Activated CD4-positive, alpha-beta T cell treated with anti-CD3 and anti-CD28 coated beads, Interleukin-2, Interleukin-6, amounts not matched to agents 100 ng/mL and 50 ng/mL, durations not matched to agents 16 hours and 8 hours (primary cell): ENCODE measurements at regions not wholly inside any gene's neighbourhood (a gene's known extent, or its start where the extent isn't known, plus 50 kb on each side); places are given as distances from the start of the nearest gene placed in this dataset.

Experiments used
- DNase-seq: peaks from one replicate; pipeline ENCODE4 v3.0.0-alpha.2; 2020

DNA sequence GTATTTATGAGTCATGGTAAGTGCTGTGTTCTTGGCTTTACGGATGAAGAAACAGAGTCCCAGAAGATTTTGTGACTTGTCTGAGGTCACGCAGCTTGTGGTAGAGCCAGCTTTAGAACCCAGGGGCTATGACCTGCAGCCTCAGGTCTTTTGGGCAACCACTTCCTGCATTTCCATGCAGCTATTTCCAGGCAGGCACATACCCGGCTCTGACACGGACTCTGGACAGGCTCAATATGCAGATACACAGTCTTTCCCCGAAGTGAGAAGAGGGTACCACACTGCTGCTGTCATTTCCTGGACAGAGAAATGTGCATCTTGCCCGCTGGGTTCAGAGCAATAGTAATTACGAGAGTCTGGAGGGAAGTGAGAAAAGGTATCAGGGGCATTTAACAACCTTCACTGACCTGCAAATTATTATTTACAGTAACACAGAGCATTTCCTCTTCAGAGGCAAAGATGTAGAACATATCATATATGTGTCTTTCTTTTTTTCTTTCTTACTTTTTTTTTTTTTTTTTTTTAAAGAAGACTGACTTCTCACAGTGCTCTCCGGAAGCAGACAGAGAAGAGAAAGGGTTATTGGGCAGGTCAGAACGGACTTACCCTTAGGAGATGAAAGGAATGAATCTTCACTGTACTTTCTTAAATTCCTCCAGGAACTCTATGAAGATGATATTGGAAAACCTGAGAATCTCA is 185.1 kb downstream of the CLIC5 start:
- DNase-seq = peak; percentile 91

DNA sequence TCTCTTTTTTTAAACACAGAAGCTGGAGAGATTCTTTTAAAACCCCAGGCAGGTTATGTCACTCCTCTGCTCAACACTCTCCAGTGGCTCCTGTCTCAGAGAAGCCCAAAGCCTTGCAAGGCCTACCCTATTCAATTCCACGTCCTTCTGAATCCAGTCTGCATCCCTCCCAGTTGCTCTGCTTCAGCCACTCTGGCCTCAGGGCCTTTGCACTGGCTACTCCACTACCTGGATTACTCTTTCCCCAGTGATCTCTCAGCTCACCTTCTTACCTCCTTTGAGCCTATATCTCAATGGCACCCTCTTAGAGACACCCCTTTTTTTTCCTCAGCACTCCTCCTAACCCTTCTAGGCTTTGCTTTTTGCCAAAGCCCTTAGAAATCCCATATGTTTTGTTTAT is 185.8 kb downstream of the CLIC5 start:
- DNase-seq = no peak

DNA sequence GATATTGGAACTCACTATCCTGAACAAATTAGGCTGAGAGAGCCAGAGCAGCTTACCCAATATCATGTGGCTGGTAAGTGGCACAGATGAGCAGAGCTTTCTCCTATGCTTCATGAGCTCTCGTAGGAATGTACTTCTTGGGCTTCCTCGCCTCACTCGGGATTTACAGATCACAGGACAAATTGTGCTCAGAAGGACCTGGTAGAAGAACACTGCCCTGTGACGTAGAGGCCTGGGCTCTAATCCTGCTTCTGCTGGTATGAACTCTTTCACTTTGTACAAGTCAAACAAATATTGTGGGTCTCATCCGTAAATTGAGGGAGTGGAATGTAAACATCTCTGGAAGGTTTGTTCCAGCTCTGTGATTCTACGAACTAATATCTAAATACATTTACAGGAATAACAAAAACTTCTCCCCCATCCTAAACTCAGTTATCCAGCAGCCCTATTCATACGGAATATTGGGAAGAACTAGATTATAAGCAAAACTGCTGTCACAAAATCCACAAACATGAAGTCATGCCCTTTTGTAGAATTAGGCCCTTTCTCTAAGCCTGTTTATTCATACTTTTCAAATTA is 187.6 kb downstream of the CLIC5 start:
- DNase-seq = no peak

DNA sequence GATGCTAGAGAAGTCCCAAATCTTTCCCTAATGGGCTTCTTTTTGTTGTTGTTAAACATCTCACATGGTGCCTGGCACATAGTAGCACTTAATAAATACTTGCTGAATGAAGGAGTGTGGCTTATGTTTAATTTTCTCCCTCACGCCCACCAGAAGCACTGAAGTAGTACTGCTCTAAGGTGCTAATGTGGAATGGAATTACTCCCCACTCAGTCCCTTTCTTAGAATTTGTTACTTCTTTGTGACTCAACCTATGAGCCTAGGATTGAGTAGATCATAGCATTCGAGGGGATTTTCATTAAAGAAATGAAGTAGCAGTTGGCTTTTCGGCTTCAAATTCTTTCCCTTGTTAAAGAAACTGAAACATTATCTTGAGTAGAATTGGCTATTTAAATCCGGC is 192.8 kb downstream of the CLIC5 start:
- DNase-seq = peak; percentile 52

DNA sequence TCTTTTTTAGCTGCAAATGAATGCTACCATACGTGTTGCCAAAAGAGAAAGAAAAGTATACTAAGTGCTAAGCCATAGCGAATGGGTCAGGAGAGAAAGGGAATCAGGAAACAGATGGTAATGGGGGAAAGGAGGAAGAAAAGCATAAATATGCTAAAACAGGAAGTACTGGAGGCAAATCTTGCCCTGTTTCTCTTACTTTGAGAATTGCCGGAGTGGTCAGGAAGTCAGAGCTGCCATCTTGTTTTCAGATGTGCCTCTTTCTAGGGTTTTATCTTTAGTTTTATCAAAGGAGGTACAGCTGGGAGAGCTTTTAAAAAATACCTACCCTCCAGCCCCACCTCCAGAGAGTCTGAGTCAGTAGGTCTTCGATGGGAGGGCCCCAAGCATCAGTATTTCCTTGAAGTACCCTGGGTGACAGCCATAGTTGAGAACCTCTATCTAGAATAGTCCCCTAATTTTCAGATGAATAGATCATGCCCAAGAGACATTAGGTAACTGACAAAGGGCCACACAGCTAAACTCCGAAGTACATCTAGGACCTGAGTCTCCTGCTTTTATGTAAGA is 193.3 kb downstream of the CLIC5 start:
- peak; percentile 67 for DNase-seq

DNA sequence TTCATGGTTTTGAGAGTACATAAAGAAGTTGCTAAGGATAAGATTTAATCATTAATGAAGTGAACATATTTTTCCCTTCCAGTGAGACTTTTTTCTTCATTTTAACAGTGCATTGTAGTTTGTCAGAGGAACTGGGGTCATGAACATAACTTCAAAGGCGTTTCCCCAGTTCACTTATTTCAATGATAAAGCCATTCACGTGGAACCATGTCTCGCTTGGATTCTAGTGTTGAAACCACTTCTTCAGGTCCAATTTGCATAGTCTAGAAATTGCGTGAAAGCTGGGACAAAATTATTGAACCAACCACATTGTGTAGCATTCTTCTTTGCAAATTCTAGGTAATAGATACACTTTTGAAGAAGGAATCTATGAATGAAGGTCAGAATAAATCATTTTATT is 197.0 kb downstream of the CLIC5 start:
- DNase-seq = no peak

DNA sequence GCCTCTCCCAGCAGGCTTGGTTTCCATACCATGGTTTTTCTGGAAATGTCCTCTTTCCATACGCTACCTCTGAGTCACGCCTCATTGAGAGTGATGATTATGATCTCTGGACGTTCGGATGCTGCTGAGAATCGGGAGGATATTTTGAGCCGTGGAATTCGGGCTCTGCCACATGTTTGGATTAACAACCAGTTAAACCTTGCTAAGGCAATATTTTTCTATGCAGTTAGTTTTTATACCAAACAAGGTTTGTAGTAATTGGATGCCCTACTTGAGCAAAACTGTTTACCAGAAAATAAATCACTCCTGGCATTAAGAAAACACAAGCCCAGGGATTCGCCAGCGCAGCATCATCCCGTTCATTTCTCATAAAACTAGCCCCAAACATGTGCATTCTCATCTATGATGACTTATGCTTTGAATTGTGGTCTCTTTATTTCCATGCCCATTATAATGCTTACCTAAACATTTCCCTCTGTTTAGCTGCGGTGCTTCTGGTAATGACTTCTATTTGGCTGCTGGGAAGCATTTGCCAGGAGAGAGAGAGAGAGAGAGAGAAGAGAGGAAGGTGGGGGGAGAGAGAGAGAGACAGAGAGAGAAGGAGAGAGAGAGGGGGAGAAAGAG is 198.9 kb downstream of the CLIC5 start:
- DNase-seq = no peak

DNA sequence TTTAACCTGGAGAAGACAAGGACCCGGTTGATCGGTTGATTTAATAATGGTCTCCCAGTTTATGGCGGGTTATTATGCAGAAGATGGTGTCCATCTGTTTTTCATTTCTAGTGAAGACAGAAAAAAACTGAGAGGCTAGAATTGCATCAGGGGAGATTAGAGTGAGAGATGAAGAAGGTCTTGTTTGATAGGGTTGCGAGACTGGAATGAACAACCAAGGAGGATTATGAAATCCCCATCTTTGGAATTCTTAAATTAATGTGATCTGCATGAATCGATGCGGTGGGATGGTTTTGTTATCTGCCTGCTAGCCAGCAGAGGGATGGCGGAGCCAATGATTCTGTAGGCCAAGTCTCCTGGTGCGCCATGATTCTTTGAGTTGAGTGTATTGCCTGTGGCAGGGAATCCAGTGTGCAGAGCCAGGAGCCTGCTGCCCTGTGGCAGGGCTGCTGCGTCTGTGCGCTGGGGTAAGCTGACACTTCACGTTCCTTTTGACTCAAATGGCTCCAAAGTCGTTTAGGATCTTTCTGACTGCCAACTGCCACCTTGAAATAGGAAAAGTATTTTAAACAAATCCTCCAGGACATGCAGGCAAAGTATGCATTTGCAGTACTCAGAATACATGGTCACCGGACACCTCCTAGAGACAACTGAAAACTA is 200.1 kb downstream of the CLIC5 start:
- DNase-seq = no peak

DNA sequence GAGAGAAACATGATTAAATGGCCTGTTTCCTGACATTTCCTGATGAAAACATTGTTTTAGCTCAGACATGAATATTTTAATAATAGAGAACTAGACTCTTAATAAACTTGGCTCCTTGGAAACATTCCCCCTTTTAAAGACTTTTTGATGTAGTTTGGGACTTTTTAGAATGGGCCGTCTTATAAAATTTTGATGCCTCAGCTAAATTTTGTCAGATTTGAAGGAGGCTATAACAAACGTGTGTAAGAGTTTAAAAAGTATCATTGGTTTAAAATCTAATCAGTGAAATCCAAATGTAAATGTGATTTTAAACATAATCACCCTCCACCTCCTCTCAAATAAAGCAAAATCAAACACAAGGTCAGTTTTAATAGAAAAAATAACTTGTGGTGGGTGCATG is 200.9 kb downstream of the CLIC5 start:
- DNase-seq = no peak

DNA sequence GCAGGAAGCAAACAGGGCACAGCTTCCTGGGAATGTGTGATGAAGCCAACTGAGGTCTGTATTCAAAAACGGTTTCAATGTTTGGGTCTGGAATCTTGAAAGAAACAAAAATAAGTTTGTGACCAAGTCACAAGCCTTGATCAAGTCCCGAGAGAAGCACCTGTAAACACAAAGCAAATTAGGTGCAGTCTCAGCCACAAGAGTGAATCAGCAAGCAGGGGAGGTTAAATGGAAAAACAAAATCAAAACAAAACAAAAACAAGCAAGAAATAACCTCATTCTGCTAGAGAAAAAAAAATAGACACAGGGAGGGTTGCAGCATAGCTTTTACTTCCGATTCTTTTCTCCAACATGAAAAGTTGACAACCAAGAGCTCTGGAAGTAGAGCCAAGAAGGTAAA is 201.7 kb downstream of the CLIC5 start:
- DNase-seq = no peak

DNA sequence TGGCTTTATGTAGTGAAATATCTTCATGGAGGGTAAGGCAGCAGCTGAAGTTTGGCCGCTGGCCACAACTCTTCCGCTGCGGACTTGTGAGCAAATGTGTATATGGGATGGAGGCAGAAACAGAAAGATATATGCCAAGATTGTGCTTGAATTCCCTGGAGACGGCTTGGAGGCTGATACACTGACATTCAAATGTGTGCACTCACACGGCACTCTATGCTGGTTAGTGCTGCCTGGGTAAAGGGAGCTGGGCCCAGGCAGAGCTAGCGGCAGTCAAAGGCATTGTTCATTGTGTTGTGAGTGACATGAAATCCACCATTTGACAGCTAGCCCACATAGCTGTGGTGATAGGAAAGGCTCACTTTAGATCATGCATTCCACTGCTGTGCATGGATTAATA is 202.7 kb downstream of the CLIC5 start:
- no peak for DNase-seq

DNA sequence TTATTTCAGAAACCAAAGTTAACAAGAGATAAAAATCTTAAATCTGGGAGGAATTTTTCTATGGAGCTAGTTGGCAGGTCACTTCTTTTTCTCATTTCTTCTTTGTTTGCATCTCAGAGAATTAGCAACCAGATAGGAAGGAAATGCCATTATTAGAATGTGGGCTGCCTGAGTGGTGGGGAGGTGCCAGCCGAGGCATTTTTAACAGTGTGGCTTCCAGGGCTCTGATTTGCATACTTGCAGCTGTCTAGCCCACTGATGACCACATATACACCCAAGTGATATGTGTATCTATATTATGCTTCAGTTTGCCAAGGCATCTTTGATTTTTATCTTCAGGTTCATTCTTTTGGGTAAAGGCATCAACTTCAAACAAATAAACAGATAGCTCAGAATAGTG is 206.7 kb downstream of the CLIC5 start:
- no peak for DNase-seq

DNA sequence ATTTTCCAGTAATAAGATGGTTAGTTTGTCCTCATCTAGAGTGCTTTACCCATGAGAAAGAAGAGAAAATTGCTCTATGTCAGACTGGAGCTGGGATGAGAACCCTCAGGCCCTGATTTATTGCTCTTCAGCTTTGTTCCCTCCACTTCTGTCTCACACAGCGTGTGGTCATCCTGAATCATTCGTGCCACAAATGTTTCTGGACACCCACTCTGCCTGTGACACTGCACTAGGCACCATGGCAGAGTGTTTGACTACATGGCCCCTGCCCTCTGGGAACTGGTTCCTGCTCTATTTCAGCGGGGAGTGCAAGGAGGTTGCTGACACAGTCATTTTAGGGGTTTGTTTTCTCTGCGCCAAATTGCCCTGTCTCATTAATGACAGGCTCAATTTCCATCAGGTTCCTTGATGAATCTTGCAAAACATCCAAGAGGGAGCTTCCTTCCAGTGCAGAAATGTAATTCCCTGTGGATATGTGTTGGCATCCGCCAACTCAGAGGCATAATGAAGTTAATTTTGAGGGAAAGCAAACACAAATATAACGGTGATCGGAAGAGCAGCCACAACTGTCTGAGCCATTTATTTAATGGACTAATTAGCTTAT is 207.5 kb downstream of the CLIC5 start:
- no peak for DNase-seq

DNA sequence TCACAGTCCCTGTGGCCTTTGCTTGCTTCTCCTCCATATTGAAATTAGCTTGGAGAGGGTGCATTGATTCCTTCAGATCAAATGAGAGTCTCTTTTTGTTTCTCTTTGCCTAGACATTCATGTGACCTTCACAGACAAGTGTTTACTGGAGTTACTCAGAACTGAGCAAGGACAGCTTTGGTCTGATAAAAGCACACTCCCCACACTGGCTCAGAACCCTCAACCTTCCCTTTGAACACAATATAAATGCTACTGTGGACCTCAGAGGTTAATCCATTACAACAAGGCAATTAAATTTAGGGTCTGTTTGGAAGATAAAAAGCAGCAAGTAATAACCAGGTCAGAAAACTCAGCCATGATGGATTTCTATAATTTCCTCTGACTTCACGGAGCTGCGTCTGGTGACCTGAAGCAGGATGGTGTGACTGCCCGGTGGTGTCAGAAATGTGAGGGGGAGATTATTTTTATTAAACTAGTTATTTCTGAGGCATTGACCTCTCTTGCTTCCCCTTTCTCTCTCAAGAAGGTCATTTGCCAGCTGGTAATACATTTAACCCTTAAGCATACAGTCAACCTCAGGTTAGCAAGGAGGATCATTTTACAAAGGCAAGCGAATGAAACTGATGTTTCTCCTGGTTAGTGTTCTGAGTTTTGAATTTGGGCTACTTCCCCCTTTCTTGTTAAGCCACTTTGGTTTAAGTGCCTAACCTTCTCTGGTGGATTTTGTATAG is 208.2 kb downstream of the CLIC5 start:
- DNase-seq = no peak

DNA sequence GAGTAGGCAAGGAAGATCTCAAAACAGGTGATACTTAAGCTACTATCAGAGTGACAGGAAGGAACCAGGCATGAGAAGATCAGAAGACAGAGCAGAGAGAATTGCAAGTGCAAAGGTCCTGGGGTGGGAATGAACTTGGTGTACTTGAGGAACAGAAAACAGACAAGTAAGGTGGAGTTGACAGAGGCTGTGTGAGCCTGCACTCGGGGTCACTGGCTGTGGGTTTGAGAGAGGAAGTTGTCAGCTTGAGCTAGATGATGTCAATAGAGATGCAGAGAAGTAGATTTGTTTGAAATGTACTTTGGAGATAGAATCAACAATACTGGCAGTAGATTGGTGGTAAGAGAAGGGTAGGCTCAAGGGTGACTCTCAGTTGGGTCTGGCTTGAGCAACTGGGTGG is 209.5 kb downstream of the CLIC5 start:
- DNase-seq = no peak

DNA sequence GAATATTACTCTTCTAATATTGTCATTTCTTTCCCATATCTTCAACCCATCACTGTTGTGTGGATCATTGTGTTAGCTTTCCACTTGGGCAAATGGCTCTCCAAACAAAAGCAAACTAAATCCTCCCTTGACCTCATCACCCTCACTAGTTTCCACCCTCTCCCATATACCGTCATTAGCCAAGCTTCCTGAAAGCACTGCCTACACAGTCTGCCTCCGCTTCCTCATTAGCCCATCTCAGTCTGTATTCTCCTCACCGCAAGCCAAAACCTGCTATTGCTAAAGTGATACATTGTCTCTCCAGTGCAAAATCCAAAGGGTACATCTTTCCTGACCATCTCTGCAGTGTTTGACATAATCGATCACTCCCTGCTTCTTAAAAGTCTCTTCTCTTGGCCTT is 212.6 kb downstream of the CLIC5 start:
- DNase-seq = peak; percentile 44

DNA sequence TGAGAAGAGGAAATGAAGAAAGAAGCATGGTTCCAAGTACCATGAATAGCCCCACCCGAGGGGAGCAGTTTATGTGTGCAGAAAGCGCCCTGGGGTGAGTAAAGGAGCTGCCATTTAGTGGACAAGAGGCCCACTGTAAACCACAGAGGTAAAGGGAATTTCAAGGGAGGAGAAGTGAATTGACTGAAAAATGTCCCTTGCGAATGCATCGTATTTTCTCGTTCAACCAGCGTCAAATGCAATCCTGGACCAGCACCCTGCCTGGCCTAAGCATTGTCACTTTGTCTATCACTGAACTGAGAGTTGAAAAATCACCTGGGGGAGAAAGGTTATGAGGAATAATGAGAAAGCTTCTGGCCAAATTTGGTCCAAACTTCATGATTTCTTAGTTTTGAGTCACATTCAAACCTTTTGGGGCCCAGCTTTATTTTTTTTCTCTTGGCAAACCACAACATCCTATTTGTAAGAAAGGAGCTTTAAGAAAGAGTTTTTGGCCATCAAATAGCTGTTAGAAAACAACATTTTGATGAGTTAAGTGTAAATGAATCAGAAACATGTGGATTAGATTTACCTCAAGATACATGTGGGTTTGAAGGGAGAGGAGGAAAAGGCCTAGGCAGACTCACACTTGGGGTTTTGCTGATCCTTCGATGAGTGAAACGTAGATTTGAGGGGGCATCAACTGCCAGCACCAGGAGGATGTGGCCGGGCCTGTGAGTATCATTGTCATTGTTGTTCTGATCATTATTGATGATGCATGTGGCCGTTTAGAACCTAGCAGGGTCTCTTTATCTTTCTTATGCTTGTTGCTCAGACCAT is 214.0 kb downstream of the CLIC5 start:
- DNase-seq = peak; percentile 93

DNA sequence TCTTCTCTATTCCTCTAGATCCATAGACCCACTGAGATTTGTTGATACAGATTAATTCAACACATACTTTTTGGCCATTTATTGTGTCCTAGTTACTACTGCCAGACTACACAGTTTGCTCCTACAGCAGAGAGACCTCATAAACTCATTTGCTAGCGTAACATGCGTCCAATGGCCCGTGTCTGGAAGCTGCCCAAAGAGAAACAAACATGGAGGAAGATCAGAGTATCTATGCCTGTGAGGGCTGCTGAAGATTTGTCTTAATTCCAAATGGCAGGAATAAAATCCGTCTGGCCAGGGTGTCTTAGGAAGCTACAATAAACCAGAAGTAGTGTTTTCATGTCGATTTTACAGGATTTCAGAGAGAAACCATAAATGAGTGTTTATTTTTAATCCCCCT is 214.7 kb downstream of the CLIC5 start:
- DNase-seq = no peak

DNA sequence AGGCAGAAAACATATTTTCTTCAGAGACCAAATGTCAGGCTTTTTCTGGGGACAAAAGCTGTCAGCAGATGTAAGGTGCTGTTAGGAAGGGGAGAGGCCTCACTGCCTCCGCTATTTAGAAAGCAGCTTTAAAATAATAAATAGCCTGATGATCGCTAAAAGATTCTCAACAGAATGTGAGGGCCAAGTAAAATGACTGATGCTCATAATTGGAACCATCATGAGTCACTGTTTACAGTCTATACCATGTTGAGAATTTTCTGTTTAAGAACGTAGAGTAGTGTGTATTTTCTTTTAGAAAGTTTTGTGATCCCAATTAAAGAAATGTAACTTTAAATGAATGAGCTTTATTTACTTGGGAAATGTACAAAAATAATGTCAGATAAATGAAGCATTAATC is 220.0 kb downstream of the CLIC5 start:
- no peak for DNase-seq

DNA sequence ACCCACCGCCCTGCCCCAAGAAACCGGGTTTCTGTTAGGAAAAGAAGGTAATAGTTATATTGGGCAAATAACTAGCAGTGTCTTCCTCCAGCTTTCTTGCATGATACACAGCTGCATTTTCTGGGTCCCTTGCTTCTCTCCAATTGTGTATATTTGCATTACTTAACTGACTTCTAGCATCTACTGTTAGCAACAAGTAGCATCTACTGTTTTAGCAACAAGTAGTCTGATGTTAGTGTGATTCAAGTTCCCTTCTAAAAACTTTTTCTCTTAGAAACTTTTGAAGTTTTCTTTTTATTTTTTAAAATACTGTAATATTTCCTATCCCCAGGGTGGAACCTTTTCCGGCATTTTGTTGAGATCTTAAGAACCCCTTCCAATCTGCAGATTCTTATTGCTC is 221.2 kb downstream of the CLIC5 start:
- DNase-seq = no peak
